GM12874 (cell line): ENCODE measurements at regions not wholly inside any gene's neighbourhood (a gene's known extent, or its start where the extent isn't known, plus 50 kb on each side); places are given as distances from the start of the nearest gene placed in this dataset.

Experiments used
- TF ChIP-seq, protein P1 (sequence below): IDR thresholded peaks from 2 replicates; pipeline ENCODE4 v1.5.1; 2011; ENCODE audit warnings: low read depth, mild to moderate bottlenecking, control low read depth, low read length, moderate library complexity; ENCODE audit not compliant: insufficient read depth

DNA sequence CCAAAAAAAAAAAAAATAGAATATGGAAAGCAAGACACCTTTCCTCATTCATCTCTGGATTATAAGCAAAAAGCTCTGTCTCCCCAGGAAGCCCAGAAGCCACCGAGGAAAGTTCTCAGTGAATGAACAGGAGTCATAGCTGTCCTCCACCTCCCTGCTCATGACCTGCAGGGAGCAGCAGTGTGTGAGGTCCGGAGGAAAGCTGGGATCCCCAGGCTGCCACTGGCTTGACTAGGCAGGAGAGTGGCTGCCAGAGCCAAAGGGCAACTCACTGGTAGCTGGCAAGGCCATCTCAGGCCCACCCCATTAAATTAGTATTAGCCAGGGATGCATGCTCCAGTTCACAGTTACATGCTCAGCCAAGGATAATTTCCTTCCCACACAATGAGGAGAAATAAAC is 191.6 kb upstream of the STT3B start:
- TF ChIP-seq, protein P1, sequence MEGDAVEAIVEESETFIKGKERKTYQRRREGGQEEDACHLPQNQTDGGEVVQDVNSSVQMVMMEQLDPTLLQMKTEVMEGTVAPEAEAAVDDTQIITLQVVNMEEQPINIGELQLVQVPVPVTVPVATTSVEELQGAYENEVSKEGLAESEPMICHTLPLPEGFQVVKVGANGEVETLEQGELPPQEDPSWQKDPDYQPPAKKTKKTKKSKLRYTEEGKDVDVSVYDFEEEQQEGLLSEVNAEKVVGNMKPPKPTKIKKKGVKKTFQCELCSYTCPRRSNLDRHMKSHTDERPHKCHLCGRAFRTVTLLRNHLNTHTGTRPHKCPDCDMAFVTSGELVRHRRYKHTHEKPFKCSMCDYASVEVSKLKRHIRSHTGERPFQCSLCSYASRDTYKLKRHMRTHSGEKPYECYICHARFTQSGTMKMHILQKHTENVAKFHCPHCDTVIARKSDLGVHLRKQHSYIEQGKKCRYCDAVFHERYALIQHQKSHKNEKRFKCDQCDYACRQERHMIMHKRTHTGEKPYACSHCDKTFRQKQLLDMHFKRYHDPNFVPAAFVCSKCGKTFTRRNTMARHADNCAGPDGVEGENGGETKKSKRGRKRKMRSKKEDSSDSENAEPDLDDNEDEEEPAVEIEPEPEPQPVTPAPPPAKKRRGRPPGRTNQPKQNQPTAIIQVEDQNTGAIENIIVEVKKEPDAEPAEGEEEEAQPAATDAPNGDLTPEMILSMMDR = no peak

DNA sequence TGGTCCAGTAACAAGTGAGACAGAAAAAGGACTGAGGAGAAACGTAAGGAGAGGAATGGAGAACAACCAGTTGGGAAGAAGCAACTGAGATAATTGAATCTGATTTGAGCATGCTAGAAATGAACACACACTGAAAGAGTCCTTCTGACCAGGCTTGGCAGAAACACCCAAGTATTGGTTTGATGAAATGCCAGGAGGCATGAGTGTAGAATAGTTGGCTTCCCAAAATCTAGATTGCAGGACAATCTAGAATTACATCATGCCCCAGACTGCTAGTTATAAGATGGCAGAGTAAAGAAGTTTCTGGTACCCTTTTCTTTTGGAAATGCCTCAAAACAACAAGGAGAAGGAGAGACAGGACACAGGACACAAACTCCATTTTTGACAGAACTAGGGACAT is 189.7 kb upstream of the STT3B start:
- TF ChIP-seq, protein P1 = no peak

DNA sequence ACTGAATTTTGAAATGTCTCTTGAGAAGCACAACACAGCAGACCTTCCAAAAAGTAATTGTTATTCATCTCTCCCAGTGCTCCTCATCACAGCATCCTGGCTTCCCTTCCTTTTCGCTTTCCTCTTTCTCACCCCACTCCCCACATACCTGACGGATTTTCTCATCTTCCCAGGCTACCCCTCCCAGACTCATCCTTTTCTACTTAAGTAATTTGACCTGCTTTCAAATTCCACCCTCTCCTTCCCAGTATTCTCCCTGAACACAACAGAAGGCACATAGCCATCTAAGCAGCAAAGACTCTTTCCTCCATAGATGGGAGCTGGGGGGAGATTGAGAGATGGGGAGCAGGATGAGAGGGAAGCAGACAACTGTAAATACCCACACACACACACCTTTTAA is 187.1 kb upstream of the STT3B start:
- TF ChIP-seq, protein P1 = no peak

DNA sequence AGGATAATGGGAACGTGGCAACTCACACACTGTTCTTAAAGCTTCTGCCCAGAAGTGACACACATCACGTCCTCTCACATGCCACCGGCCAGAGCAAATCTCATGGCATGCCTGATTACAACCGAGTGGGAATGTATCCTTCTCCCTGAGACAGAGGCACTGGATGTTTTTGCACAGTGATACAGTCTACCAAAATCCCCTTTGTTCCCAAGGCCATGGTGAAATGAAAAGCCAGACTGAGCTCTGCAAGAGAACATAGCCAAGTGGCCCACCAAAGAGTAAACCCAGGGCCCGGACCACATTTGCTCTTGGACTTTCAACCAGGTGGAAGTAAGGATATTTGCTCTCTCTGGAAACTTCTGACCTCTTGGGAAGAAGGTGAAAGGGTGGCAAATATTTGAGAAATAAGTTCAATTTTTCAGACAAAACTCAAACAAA is 186.2 kb upstream of the STT3B start:
- TF ChIP-seq, protein P1 = no peak

DNA sequence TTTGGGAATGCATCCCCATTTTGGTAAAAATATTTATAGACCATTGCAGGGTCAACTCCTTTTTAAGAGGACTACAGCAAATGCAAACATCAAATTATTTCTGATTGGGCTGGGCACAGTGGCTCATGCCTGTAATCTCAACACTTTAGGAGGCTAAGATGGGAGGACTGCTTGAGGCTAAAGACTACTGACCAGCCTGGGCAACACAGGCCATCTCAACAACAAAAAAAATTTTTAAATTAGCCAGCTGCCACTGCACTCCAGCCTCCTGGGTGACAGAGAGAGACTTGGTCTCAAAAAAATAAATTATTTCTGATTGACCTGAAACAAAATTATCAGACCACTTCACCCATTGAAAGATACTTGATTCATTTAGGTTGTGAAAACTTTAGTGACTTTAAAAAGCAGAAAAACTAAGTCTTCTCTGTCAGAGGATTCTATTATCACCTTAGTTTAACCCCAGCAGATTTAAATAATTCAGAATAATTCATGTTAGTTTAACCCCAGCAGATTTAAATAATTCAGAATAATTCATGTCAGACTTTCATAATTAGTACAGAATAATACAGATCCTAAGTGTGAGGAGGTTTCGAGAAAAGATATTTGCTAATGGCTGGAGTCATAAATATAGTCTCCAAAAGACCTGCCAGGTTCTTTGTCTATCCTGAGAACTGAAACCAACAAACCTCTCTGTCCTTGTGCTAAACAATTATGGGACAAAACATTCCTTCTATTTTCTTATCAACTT is 183.6 kb upstream of the STT3B start:
- TF ChIP-seq, protein P1 = no peak

DNA sequence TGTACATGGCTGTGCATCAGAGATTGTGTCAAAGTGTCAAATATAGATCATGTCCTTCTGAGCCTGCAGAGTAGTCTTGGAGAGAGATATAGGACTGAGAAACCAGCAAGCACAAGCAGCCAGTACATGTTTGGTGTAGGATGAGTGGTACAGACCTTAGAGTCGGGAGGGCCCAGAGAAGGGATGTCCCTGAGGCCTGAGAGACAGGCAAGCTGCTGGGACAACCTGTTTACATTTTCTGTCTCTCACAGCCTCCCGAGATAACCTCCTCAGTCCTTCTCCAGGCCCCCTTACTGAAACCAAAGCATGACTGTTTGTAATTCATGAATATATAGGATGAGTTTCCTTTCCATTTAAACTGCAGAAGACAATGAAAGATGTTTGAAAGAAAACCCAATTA is 182.4 kb upstream of the STT3B start:
- TF ChIP-seq, protein P1 = no peak

DNA sequence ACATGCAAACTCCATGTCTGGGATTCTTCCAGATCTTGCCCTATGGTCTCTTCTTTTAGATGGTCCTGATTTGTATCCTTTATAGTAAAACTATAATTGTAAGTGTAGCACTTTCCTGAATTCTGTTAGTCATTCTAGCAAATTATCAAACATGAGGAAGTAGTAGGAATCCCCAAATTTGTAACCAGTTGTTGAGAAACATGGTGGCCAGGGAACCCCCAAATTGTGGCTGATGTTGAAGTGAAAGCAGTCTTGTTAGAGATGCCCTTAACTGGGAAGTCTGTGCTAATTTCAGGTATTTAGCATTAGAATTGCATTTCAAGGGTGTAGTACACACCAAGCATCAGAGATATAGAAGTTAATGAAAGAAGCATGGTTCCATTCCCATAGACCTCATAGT is 180.4 kb upstream of the STT3B start:
- TF ChIP-seq, protein P1 = no peak
